Effector memory CD4-positive, alpha-beta T cell (primary cell): ENCODE measurements at regions not wholly inside any gene's neighbourhood (a gene's known extent, or its start where the extent isn't known, plus 50 kb on each side); places are given as distances from the start of the nearest gene placed in this dataset.
"Not testable (repeated sequence)": the region's sequence is repeated elsewhere in the genome, so short reads cannot be mapped to it uniquely, and the experiment has no call there.

Experiments used
- DNase-seq, 3 donors: peaks; one replicate each; pipeline ENCODE4 v3.0.0-alpha.2; 2020
- H3K27ac ChIP-seq: 2 replicates; pipeline ENCODE4 v1.7.0; 2013; ENCODE audit warnings: mild to moderate bottlenecking, low read length, moderate library complexity; ENCODE audit not compliant: insufficient read depth, poor library complexity, severe bottlenecking
- H3K27me3 ChIP-seq: replicated peaks from 2 replicates; pipeline ENCODE4 v1.7.0; 2013; ENCODE audit warnings: mild to moderate bottlenecking, low read length; ENCODE audit not compliant: insufficient read depth, control insufficient read depth, poor library complexity, severe bottlenecking
- H3K36me3 ChIP-seq: 2 replicates; pipeline ENCODE4 v1.7.0; 2013; ENCODE audit warnings: mild to moderate bottlenecking, low read length, moderate library complexity; ENCODE audit not compliant: control insufficient read depth, insufficient read depth
- H3K4me1 ChIP-seq: 2 replicates; pipeline ENCODE4 v1.7.0; 2013; ENCODE audit warnings: low read length, mild to moderate bottlenecking; ENCODE audit not compliant: control insufficient read depth, insufficient read depth, poor library complexity, severe bottlenecking
- H3K4me3 ChIP-seq: 2 replicates; pipeline ENCODE4 v1.7.0; 2013; ENCODE audit warnings: low read length, low read depth, mild to moderate bottlenecking; ENCODE audit not compliant: insufficient read depth, poor library complexity, severe bottlenecking
- H3K9me3 ChIP-seq: 2 replicates; pipeline ENCODE4 v1.7.0; 2013; ENCODE audit warnings: mild to moderate bottlenecking, low read length, moderate library complexity; ENCODE audit not compliant: control insufficient read depth

DNA sequence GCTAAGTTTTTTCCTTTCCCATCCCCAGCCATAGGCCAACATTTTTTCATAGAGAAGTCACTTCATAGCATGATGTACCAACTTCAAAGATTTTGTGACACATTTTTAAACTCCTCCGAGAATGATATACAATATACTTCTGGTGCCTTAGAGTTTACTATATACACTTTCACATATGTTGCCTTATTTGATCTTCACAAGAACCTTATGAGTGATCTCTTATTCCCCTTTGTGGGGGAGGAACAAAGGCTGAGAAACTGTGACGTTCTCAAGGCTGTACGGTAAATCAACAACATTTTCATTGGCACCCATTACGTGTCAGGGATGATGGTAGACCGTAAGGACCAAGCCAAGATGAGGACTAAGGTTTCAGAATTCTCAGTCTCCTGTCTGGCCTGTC lies 130.0 kb downstream of the RFPL4B start:
- H3K27me3 ChIP-seq = no peaks in the 10 kb centered on the region
- no peaks in the 10 kb centered on the region for H3K9me3 ChIP-seq
- H3K4me3 ChIP-seq = no peak overlapping the region
- DNase-seq = no peak
- no peaks in the 10 kb centered on the region for H3K4me1 ChIP-seq
- H3K36me3 ChIP-seq = no peaks in the 10 kb centered on the region
- H3K27ac ChIP-seq = no peak overlapping the region

- no peaks in the 10 kb centered on the region for H3K9me3 ChIP-seq
- DNase-seq = no peak
- no peak overlapping the region for H3K27ac ChIP-seq
- no peaks in the 10 kb centered on the region for H3K36me3 ChIP-seq
- H3K4me3 ChIP-seq = no peak overlapping the region
- H3K4me1 ChIP-seq = no peaks in the 10 kb centered on the region
- H3K27me3 ChIP-seq = no peaks in the 10 kb centered on the region
Measured at GRCh38 chr6:112478036-112478435, 130.9 kb downstream of the RFPL4B start.

DNA sequence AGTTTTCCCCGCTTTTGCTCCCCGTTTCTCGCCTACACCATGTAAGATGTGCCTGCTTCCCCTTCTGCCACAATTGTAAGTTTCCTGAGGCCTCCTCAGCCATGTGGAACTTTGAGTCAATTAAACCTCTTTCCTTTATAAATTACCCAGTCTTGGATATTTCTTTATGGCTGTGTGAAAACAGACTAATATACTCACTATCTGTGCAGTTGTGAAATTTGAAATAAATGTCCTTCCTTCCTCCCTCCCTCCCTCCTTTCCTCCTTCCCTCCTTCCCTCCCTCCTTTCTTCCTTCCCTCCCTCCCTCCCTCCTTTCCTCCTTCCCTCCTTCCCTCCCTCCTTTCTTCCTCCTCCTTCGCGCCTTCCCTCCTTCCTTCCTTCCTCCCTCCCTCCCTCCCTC lies 132.8 kb downstream of the RFPL4B start:
- H3K36me3 ChIP-seq, DNase-seq, H3K9me3 ChIP-seq, H3K4me3 ChIP-seq, H3K27me3 ChIP-seq, H3K4me1 ChIP-seq, H3K27ac ChIP-seq: not testable (repeated sequence)

GRCh38 chr6:112480553-112480952 lies 133.4 kb downstream of the RFPL4B start:
- H3K27ac ChIP-seq = no peak overlapping the region

DNA sequence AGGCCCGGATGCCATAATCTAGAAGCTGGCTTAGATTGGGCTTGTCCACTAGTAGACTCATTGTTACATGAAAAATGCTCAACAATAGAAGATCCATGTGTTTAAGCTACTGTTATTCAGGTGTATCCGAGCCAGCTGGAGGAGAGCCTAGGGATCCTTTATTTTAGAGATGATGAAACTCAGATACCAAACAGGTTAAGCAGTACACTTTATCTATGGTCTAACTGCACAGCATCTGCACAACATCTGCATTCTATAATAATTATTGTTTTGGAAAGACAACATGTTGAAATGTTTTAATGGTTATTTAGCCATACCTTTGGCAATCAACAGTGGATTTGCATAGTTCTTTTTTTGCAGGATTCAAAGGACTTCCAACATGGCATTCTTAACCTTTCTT lies 134.1 kb downstream of the RFPL4B start:
- Histone ChIP-seq H3K4me1 (no peaks in the 10 kb centered on the region), H3K27ac (no peak overlapping the region), H3K27me3 (no peaks in the 10 kb centered on the region), H3K4me3 (no peak overlapping the region), H3K9me3 (no peaks in the 10 kb centered on the region), H3K36me3 (no peaks in the 10 kb centered on the region)
- DNase-seq = no peak

More at GRCh38 chr6:112480553-112480952, 133.4 kb downstream of the RFPL4B start:
- Histone ChIP-seq H3K4me3 (no peak overlapping the region), H3K4me1 (no peaks in the 10 kb centered on the region), H3K9me3 (no peaks in the 10 kb centered on the region), H3K36me3 (no peaks in the 10 kb centered on the region), H3K27me3 (no peaks in the 10 kb centered on the region)
- DNase-seq = no peak

DNA sequence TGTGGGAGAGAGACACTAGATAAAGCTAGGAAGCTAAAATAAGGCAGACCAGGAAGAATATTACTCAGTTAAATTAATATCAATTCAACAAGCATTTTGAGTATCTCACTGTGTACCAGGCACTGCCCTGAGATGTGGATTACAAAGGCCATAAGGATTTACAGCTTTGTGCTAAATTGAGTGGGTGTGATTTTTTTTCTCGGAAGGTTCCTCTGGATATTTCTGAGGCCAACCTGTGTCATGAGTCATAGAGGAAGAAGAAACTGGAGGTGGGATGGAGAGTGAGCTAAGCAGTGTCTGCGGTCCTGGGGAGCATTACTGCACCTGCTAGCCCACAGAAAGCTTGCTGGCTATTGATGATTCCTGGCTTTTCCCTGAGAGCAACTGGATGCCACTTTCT lies 135.2 kb downstream of the RFPL4B start:
- no peak overlapping the region for H3K27ac ChIP-seq
- DNase-seq = no peak
- no peaks in the 10 kb centered on the region for H3K36me3 ChIP-seq
- H3K9me3 ChIP-seq = no peaks in the 10 kb centered on the region
- H3K4me3 ChIP-seq = no peak overlapping the region
- no peaks in the 10 kb centered on the region for H3K4me1 ChIP-seq
- H3K27me3 ChIP-seq = no peaks in the 10 kb centered on the region

GRCh38 chr6:112485120-112485826 lies 138.1 kb downstream of the RFPL4B start:
- DNase-seq = no peak
- H3K9me3 ChIP-seq = no peaks in the 10 kb centered on the region
- no peaks in the 10 kb centered on the region for H3K36me3 ChIP-seq
- no peaks in the 10 kb centered on the region for H3K27me3 ChIP-seq
- H3K4me1 ChIP-seq = no peaks in the 10 kb centered on the region
- no peak overlapping the region for H3K4me3 ChIP-seq
- H3K27ac ChIP-seq = no peak overlapping the region

GRCh38 chr6:112485827-112486212 lies 138.7 kb downstream of the RFPL4B start:
- no peaks in the 10 kb centered on the region for H3K9me3 ChIP-seq
- H3K27ac ChIP-seq = no peak overlapping the region
- no peak overlapping the region for H3K4me3 ChIP-seq
- no peak for DNase-seq
- no peaks in the 10 kb centered on the region for H3K36me3 ChIP-seq
- H3K27me3 ChIP-seq = no peaks in the 10 kb centered on the region
- no peaks in the 10 kb centered on the region for H3K4me1 ChIP-seq

- Histone ChIP-seq H3K4me1 (no peaks in the 10 kb centered on the region), H3K27me3 (no peaks in the 10 kb centered on the region), H3K9me3 (no peaks in the 10 kb centered on the region), H3K27ac (no peak overlapping the region), H3K4me3 (no peak overlapping the region), H3K36me3 (no peaks in the 10 kb centered on the region)
- DNase-seq = no peak
Measured at GRCh38 chr6:112486454-112486853, 139.3 kb downstream of the RFPL4B start.

GRCh38 chr6:112488238-112488637 lies 141.1 kb downstream of the RFPL4B start:
- Histone ChIP-seq H3K27ac (no peak overlapping the region), H3K9me3 (no peaks in the 10 kb centered on the region), H3K4me1 (no peaks in the 10 kb centered on the region), H3K27me3 (no peaks in the 10 kb centered on the region), H3K36me3 (no peaks in the 10 kb centered on the region), H3K4me3 (no peak overlapping the region)
- DNase-seq = no peak
